HepG2 (cell line): ENCODE measurements at regions not wholly inside any gene's neighbourhood (a gene's known extent, or its start where the extent isn't known, plus 50 kb on each side); places are given as distances from the start of the nearest gene placed in this dataset.

Experiments
- CREB1 ChIP-seq, 2 experiments: fragments of 450-650 bp in 1 of 2; IDR thresholded peaks; 2 replicates each; pipeline ENCODE4 v1.6.1; 2016 to 2017; ENCODE audit warnings: control low read depth in 1 of 2, mild to moderate bottlenecking in 1 of 2, missing compliant biosample characterization in 1 of 2, missing genetic modification characterization in 1 of 2
- EHMT2 ChIP-seq: fragments of 200-600 bp; sonication (generic); IDR thresholded peaks from 2 replicates; pipeline ENCODE4 v1.7.0; 2017; ENCODE audit warnings: antibody characterized with exemption, low read depth, low read length, borderline replicate concordance
- IKZF4 ChIP-seq: sonication (generic); formaldehyde crosslinking; IDR thresholded peaks from 2 replicates; pipeline ENCODE4 v1.5.1; 2020; ENCODE audit warnings: borderline replicate concordance, mild to moderate bottlenecking, low read depth, missing genetic modification reagents; ENCODE audit errors: not compliant biosample characterization
- MTF1 ChIP-seq: sonication (generic); formaldehyde crosslinking; IDR thresholded peaks from 2 replicates; pipeline ENCODE4 v1.5.0; 2020; ENCODE audit warnings: missing genetic modification reagents
- NFATC3 ChIP-seq: sonication (generic); formaldehyde crosslinking; IDR thresholded peaks from 2 replicates; pipeline ENCODE4 v1.5.1; 2020; ENCODE audit warnings: mild to moderate bottlenecking, missing genetic modification reagents
- SP2 ChIP-seq: sonication (generic); formaldehyde crosslinking; IDR thresholded peaks from 2 replicates; pipeline ENCODE4 v1.5.1; 2020; ENCODE audit warnings: mild to moderate bottlenecking, missing genetic modification reagents
- TCF12 ChIP-seq, 2 experiments: fragments of 450-650 bp in 1 of 2; sonication (generic) in 1 of 2; formaldehyde crosslinking in 1 of 2; IDR thresholded peaks; 2 replicates each; pipeline versions ENCODE4 v1.6.1 to v1.8.0; 2017 to 2022; ENCODE audit warnings: antibody characterized with exemption in 1 of 2, mild to moderate bottlenecking in 1 of 2, missing genetic modification reagents in 1 of 2, moderate library complexity in 1 of 2
- YY1 ChIP-seq: IDR thresholded peaks from 2 replicates; pipeline ENCODE4 v1.6.1; 2011; ENCODE audit warnings: low read length, low read depth, moderate library complexity, mild to moderate bottlenecking; ENCODE audit not compliant: insufficient read depth, insufficient replicate concordance
- ZFP36L1 ChIP-seq: sonication (generic); formaldehyde crosslinking; IDR thresholded peaks from 2 replicates; pipeline ENCODE4 v1.8.0; 2022; ENCODE audit warnings: mild to moderate bottlenecking, missing genetic modification reagents, moderate library complexity
- ZNF543 ChIP-seq: sonication (generic); formaldehyde crosslinking; IDR thresholded peaks from 2 replicates; pipeline ENCODE4 v1.4.0; 2020; ENCODE audit warnings: mild to moderate bottlenecking, missing genetic modification reagents
- ZNF841 ChIP-seq: sonication (generic); formaldehyde crosslinking; IDR thresholded peaks from 2 replicates; pipeline ENCODE4 v1.8.1; 2023; ENCODE audit warnings: missing genetic modification reagents, borderline replicate concordance
- TF ChIP-seq, protein P1 (sequence below): sonication (generic); formaldehyde crosslinking; IDR thresholded peaks from one replicate; pipeline ENCODE4 v1.5.1; 2020; ENCODE audit warnings: mild to moderate bottlenecking, missing genetic modification reagents; ENCODE audit errors: not compliant biosample characterization
- TF ChIP-seq, protein P2 (sequence below): sonication (generic); formaldehyde crosslinking; IDR thresholded peaks from 2 replicates; pipeline ENCODE4 v1.8.0; 2022; ENCODE audit warnings: missing genetic modification reagents, mild to moderate bottlenecking, borderline replicate concordance
- TF ChIP-seq, protein P3 (sequence below): sonication (generic); formaldehyde crosslinking; IDR thresholded peaks from 2 replicates; pipeline ENCODE4 v1.8.1; 2023; ENCODE audit warnings: mild to moderate bottlenecking, missing genetic modification reagents
- TF ChIP-seq, protein P4 (sequence below): sonication (generic); formaldehyde crosslinking; IDR thresholded peaks from 2 replicates; pipeline ENCODE4 v1.8.1; 2023; ENCODE audit warnings: mild to moderate bottlenecking, missing genetic modification reagents, borderline replicate concordance

DNA sequence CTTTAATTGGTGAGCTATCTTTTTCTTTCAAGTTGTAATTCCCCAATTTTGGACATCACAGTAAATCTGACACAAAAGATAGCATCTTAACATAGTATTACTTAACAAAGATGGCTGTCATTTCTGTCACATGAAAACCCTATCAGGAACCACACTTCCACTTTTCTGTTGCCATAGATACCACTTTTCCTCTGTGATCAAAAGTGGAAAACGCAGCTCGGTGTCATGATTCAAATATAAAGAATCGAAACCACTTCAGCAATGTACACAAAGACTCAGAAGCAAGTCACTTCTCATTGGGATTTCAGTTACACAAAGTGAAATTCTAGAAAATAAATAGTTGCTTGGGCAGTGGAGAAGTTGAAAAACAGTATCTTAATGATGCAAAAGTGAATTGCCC, 524.9 kb upstream of the ITGA1 start (continued):
- TF ChIP-seq, protein P1, sequence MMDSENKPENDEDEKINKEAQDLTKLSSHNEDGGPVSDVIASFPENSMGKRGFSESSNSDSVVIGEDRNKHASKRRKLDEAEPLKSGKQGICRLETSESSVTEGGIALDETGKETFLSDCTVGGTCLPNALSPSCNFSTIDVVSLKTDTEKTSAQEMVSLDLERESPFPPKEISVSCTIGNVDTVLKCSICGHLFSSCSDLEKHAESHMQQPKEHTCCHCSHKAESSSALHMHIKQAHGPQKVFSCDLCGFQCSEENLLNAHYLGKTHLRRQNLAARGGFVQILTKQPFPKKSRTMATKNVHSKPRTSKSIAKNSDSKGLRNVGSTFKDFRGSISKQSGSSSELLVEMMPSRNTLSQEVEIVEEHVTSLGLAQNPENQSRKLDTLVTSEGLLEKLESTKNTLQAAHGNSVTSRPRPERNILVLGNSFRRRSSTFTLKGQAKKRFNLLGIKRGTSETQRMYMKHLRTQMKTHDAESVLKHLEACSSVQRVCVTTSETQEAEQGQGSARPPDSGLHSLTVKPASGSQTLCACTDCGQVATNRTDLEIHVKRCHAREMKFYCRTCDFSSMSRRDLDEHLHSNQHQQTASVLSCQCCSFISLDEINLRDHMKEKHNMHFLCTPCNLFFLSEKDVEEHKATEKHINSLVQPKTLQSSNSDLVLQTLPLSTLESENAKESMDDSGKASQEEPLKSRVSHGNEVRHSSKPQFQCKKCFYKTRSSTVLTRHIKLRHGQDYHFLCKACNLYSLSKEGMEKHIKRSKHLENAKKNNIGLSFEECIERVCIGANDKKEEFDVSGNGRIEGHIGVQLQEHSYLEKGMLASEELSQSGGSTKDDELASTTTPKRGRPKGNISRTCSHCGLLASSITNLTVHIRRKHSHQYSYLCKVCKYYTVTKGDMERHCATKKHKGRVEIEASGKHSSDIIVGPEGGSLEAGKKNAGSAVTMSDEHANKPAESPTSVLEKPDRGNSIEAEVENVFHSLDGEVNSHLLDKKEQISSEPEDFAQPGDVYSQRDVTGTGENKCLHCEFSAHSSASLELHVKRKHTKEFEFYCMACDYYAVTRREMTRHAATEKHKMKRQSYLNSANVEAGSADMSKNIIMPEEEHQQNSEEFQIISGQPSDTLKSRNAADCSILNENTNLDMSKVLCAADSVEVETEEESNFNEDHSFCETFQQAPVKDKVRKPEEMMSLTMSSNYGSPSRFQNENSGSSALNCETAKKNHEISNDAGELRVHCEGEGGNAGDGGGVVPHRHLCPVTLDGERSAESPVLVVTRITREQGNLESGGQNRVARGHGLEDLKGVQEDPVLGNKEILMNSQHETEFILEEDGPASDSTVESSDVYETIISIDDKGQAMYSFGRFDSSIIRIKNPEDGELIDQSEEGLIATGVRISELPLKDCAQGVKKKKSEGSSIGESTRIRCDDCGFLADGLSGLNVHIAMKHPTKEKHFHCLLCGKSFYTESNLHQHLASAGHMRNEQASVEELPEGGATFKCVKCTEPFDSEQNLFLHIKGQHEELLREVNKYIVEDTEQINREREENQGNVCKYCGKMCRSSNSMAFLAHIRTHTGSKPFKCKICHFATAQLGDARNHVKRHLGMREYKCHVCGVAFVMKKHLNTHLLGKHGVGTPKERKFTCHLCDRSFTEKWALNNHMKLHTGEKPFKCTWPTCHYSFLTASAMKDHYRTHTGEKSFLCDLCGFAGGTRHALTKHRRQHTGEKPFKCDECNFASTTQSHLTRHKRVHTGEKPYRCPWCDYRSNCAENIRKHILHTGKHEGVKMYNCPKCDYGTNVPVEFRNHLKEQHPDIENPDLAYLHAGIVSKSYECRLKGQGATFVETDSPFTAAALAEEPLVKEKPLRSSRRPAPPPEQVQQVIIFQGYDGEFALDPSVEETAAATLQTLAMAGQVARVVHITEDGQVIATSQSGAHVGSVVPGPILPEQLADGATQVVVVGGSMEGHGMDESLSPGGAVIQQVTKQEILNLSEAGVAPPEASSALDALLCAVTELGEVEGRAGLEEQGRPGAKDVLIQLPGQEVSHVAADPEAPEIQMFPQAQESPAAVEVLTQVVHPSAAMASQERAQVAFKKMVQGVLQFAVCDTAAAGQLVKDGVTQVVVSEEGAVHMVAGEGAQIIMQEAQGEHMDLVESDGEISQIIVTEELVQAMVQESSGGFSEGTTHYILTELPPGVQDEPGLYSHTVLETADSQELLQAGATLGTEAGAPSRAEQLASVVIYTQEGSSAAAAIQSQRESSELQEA: no peak
- TF ChIP-seq MTF1: no peak
- TF ChIP-seq EHMT2: no peak
- TF ChIP-seq IKZF4 (CRISPR knock-in tag): no peak
- TF ChIP-seq, protein P2, sequence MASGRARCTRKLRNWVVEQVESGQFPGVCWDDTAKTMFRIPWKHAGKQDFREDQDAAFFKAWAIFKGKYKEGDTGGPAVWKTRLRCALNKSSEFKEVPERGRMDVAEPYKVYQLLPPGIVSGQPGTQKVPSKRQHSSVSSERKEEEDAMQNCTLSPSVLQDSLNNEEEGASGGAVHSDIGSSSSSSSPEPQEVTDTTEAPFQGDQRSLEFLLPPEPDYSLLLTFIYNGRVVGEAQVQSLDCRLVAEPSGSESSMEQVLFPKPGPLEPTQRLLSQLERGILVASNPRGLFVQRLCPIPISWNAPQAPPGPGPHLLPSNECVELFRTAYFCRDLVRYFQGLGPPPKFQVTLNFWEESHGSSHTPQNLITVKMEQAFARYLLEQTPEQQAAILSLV (CRISPR knock-in tag): no peak
- TF ChIP-seq, protein P3, sequence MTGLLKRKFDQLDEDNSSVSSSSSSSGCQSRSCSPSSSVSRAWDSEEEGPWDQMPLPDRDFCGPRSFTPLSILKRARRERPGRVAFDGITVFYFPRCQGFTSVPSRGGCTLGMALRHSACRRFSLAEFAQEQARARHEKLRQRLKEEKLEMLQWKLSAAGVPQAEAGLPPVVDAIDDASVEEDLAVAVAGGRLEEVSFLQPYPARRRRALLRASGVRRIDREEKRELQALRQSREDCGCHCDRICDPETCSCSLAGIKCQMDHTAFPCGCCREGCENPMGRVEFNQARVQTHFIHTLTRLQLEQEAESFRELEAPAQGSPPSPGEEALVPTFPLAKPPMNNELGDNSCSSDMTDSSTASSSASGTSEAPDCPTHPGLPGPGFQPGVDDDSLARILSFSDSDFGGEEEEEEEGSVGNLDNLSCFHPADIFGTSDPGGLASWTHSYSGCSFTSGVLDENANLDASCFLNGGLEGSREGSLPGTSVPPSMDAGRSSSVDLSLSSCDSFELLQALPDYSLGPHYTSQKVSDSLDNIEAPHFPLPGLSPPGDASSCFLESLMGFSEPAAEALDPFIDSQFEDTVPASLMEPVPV (CRISPR knock-in tag): no peak
- no peak for TF ChIP-seq TCF12 (IDR thresholded peaks at IDR 0.05)
- no peak for TF ChIP-seq TCF12 (CRISPR knock-in tag; IDR thresholded peaks at IDR 0.05)
- TF ChIP-seq YY1: no peak
- TF ChIP-seq ZNF841 (CRISPR knock-in tag): no peak
- TF ChIP-seq SP2: no peak
- no peak for TF ChIP-seq ZFP36L1 (CRISPR knock-in tag)
- TF ChIP-seq, protein P4, sequence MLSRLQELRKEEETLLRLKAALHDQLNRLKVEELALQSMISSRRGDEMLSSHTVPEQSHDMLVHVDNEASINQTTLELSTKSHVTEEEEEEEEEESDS (CRISPR knock-in tag): no peak
- no peak for TF ChIP-seq NFATC3 (CRISPR knock-in tag)
- no peak for TF ChIP-seq ZNF543 (CRISPR knock-in tag)
- TF ChIP-seq CREB1 (IDR thresholded peaks at IDR 0.05): no peak
- TF ChIP-seq CREB1 (CRISPR knock-in tag; IDR thresholded peaks at IDR 0.05): no peak
